ENCODE measurements at regions not wholly inside any gene's neighbourhood (a gene's known extent, or its start where the extent isn't known, plus 50 kb on each side); places are given as distances from the start of the nearest gene placed in this dataset.

DNA sequence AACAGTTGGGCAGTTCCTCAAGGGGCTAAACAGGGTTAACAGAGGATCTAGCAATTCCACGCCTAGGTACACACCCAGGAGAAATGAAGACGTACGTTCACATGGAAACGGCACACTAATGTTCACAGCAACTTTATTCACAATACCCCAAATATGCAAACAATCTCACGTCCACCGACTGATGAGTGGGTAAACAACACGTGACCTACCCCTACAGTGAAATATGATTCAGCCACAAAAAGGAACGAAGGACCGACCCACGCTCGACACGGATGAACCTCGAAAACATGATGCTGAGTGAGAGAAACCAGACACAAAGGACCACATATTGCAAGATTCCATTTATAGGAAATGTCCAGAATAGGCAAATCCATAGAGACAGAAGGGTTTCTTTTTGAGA, 112.7 kb downstream of the NCOR2 start:
- H3K36me3 ChIP-seq (ENCODE audit: insufficient read depth, low read length), result peaks cover 28% of the 10 kb centered on the region
- WGBS, result 95% methylated on average over 13 of the region's 13 CpGs
- no peak overlapping the region for H3K27ac ChIP-seq (ENCODE audit: low read depth, low read length)
- H3K4me1 ChIP-seq (ENCODE audit: insufficient read depth, low read length), result peaks cover 7% of the 10 kb centered on the region; the same call in 1 of the 2 replicates
- H3K9me3 ChIP-seq (ENCODE audit: insufficient read depth, low read depth, low read length), result no peaks in the 10 kb centered on the region
- no peaks in the 10 kb centered on the region for H3K27me3 ChIP-seq (ENCODE audit: insufficient read depth, low read length)
- no peak overlapping the region for H3K4me3 ChIP-seq (ENCODE audit: low read length)
- H3K9ac ChIP-seq (ENCODE audit: low read depth, low read length), result no peak overlapping the region

- WGBS, result 90% methylated on average over 11 of the region's 11 CpGs
- H3K36me3 ChIP-seq (ENCODE audit: insufficient read depth, low read length), result peaks cover 26% of the 10 kb centered on the region
- H3K9ac ChIP-seq (ENCODE audit: low read depth, low read length), result no peak overlapping the region
- no peak overlapping the region for H3K4me3 ChIP-seq (ENCODE audit: low read length)
- peaks cover 7% of the 10 kb centered on the region; the same call in 1 of the 2 replicates for H3K4me1 ChIP-seq (ENCODE audit: insufficient read depth, low read length)
- H3K27ac ChIP-seq (ENCODE audit: low read depth, low read length), result no peak overlapping the region; the same call in 1 of the 2 replicates
- H3K9me3 ChIP-seq (ENCODE audit: insufficient read depth, low read depth, low read length), result no peaks in the 10 kb centered on the region
- H3K27me3 ChIP-seq (ENCODE audit: insufficient read depth, low read length), result no peaks in the 10 kb centered on the region
Measured at GRCh38 chr12:124454352-124454725, 113.1 kb downstream of the NCOR2 start.

DNA sequence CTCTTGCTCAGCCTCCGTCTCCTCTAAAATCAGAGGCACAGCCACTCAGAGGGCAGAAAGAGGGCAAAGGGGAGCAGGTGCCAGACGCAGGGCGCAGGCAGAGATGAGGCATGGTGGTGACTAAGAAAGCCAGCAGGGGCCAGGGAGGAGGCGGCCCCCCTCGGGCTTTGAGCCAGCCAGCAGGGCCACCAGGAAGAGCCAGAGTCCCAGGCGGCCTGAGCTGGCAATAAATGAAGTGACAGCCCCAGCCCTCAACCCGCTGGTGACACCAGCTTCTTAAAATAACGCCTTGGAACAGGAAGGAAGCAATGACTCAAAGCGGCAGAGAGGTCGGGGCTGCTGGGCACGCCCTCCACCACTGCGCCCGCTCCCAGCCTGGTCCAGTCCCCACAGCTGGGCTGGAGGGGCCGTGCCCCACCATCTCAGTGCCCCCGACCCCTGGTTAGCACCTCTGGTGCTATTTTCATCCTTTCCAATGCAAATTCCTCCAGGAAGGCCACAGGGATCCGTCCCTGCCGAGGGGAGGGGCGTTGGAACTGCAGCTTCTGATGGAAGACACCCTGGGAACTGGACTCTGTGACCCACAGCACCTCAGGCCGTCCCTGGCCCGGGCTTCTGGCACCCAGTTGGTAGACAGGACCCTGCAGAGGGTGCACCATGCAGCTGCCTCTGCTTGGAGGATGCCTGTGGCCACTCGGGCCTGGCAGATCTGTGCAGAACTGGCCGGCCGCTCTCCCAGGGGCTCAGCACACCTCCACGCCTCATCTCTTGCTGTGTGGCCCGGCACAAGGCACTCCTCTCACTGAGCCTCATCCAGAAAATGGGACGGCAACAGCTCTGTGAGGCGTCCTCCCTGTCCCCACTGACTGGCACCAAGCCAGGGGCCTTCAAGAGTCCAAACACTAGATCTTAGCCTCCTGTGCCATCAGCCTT, 113.7 kb downstream of the NCOR2 start:
- H3K4me3 ChIP-seq (ENCODE audit: low read length), result no peak overlapping the region
- no peak overlapping the region for H3K9ac ChIP-seq (ENCODE audit: low read depth, low read length)
- no peaks in the 10 kb centered on the region for H3K9me3 ChIP-seq (ENCODE audit: insufficient read depth, low read depth, low read length)
- WGBS, result 71% methylated on average over 27 of the region's 27 CpGs
- H3K4me1 ChIP-seq (ENCODE audit: insufficient read depth, low read length), result peaks cover 7% of the 10 kb centered on the region; the same call in 1 of the 2 replicates
- H3K27ac ChIP-seq (ENCODE audit: low read depth, low read length), result peak overlapping the region; percentile 18
- H3K36me3 ChIP-seq (ENCODE audit: insufficient read depth, low read length), result peaks cover 25% of the 10 kb centered on the region
- no peaks in the 10 kb centered on the region for H3K27me3 ChIP-seq (ENCODE audit: insufficient read depth, low read length)

- H3K27ac ChIP-seq (ENCODE audit: low read depth, low read length), result no peak overlapping the region; the same call in 1 of the 2 replicates
- peaks cover 28% of the 10 kb centered on the region for H3K36me3 ChIP-seq (ENCODE audit: insufficient read depth, low read length)
- WGBS, result 94% methylated on average over 21 of the region's 21 CpGs
Measured at GRCh38 chr12:124452576-124453331, 114.7 kb downstream of the NCOR2 start.

GRCh38 chr12:124451637-124452243, 115.7 kb downstream of the NCOR2 start:
- peaks cover 7% of the 10 kb centered on the region; the same call in 1 of the 2 replicates for H3K4me1 ChIP-seq (ENCODE audit: insufficient read depth, low read length)
- H3K9ac ChIP-seq (ENCODE audit: low read depth, low read length), result no peak overlapping the region
- H3K27ac ChIP-seq (ENCODE audit: low read depth, low read length), result no peak overlapping the region

More at GRCh38 chr12:124452576-124453331, 114.7 kb downstream of the NCOR2 start:
- H3K4me3 ChIP-seq (ENCODE audit: low read length), result no peak overlapping the region
- no peak overlapping the region for H3K9ac ChIP-seq (ENCODE audit: low read depth, low read length)
- no peaks in the 10 kb centered on the region for H3K9me3 ChIP-seq (ENCODE audit: insufficient read depth, low read depth, low read length)
- peaks cover 7% of the 10 kb centered on the region; the same call in 1 of the 2 replicates for H3K4me1 ChIP-seq (ENCODE audit: insufficient read depth, low read length)
- no peaks in the 10 kb centered on the region for H3K27me3 ChIP-seq (ENCODE audit: insufficient read depth, low read length)

DNA sequence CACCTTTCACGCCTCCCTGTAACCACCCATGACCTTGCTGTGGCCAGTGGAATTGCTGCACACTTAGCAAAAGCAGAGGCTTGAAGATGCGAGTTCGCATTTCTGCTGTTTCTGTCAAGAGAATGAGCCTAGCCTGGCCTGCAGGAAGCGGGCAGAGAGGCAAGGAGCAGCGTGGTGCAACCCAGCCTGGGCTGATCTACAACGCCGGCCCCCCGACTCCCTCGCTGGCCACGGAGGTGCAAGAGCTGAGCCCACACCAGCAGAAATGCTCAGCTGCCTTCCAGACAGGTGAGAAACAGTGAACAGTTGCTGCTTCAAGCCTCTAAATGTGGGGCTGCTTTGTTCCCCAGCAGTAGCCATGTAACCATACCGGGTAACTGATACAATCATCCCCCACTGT, 116.4 kb downstream of the NCOR2 start:
- Histone ChIP-seq H3K4me3 (ENCODE audit: low read length) (no peak overlapping the region), H3K9me3 (ENCODE audit: insufficient read depth, low read depth, low read length) (no peaks in the 10 kb centered on the region), H3K4me1 (ENCODE audit: insufficient read depth, low read length) (peaks cover 7% of the 10 kb centered on the region; the same call in 1 of the 2 replicates), H3K9ac (ENCODE audit: low read depth, low read length) (no peak overlapping the region), H3K27me3 (ENCODE audit: insufficient read depth, low read length) (no peaks in the 10 kb centered on the region), H3K36me3 (ENCODE audit: insufficient read depth, low read length) (peaks cover 30% of the 10 kb centered on the region), H3K27ac (ENCODE audit: low read depth, low read length) (no peak overlapping the region)
- WGBS, result 95% methylated on average over 11 of the region's 11 CpGs

More at GRCh38 chr12:124451637-124452243, 115.7 kb downstream of the NCOR2 start:
- H3K36me3 ChIP-seq (ENCODE audit: insufficient read depth, low read length), result peaks cover 33% of the 10 kb centered on the region
- H3K4me3 ChIP-seq (ENCODE audit: low read length), result no peak overlapping the region
- 86% methylated on average over 12 of the region's 12 CpGs for WGBS
- no peaks in the 10 kb centered on the region for H3K9me3 ChIP-seq (ENCODE audit: insufficient read depth, low read depth, low read length)
- H3K27me3 ChIP-seq (ENCODE audit: insufficient read depth, low read length), result no peaks in the 10 kb centered on the region

DNA sequence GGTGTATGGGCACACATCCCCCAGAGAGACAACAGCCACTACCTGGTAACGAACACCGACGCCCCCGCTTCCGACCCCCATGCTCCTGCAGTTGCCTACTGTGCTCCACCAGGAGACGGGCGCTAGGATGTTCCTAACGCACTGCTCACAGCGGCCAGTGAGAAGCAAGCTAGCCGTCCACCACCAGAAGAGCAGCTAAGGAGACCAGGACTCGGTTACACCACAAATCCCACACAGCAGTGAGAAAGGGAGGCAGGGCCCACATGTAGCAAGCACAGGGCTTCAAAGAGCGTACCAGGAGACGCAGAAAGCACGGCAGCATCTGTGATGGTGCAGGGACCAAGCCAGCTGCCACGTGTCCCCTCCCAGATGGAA, 117.0 kb downstream of the NCOR2 start:
- peaks cover 7% of the 10 kb centered on the region; the same call in 1 of the 2 replicates for H3K4me1 ChIP-seq (ENCODE audit: insufficient read depth, low read length)
- peaks cover 34% of the 10 kb centered on the region for H3K36me3 ChIP-seq (ENCODE audit: insufficient read depth, low read length)
- H3K4me3 ChIP-seq (ENCODE audit: low read length), result no peak overlapping the region
- no peak overlapping the region for H3K27ac ChIP-seq (ENCODE audit: low read depth, low read length)
- no peaks in the 10 kb centered on the region for H3K9me3 ChIP-seq (ENCODE audit: insufficient read depth, low read depth, low read length)
- H3K27me3 ChIP-seq (ENCODE audit: insufficient read depth, low read length), result no peaks in the 10 kb centered on the region
- WGBS, result 96% methylated on average over 15 of the region's 15 CpGs
- H3K9ac ChIP-seq (ENCODE audit: low read depth, low read length), result no peak overlapping the region

DNA sequence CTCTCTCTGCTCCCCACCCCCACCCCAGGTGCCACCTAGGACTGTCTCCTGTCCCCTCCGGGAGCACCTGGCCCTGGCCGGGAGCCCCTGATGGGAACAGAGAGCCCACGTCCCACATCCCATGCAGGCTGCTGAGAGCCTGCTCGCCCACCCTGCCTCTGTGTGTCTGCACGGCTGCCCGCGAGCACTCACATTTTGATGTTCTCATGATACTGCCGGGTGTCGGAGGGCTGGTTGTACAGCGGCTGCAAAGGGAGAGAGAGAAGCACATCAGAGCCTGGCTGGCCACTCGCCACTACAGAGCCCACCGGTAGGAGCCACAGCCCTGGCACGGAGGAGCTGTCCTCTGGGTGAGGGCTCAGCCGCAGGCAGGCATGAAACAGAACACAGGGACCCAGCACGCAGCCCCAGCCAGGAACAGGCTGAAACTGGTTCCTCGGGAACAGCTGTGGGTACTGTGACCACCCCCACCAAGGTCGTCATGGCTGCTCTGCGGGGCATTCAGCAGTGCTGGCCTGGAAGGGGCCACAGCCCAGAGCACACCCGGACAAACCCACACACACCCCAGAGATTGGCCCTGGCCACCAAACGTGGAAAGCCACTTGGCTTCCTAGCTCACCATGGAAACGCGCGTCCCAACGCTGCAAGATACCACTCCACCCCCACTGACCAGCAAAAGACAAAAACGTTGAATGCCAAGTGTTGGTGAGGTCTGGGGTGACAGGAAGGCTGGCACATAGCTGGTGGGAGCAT, 117.6 kb downstream of the NCOR2 start:
- Histone ChIP-seq H3K9me3 (ENCODE audit: insufficient read depth, low read depth, low read length) (no peaks in the 10 kb centered on the region), H3K4me3 (ENCODE audit: low read length) (no peak overlapping the region), H3K9ac (ENCODE audit: low read depth, low read length) (no peak overlapping the region), H3K4me1 (ENCODE audit: insufficient read depth, low read length) (peaks cover 7% of the 10 kb centered on the region; the same call in 1 of the 2 replicates), H3K27me3 (ENCODE audit: insufficient read depth, low read length) (no peaks in the 10 kb centered on the region), H3K27ac (ENCODE audit: low read depth, low read length) (no peak overlapping the region), H3K36me3 (ENCODE audit: insufficient read depth, low read length) (peaks cover 29% of the 10 kb centered on the region)
- WGBS, result 93% methylated on average over 25 of the region's 25 CpGs

DNA sequence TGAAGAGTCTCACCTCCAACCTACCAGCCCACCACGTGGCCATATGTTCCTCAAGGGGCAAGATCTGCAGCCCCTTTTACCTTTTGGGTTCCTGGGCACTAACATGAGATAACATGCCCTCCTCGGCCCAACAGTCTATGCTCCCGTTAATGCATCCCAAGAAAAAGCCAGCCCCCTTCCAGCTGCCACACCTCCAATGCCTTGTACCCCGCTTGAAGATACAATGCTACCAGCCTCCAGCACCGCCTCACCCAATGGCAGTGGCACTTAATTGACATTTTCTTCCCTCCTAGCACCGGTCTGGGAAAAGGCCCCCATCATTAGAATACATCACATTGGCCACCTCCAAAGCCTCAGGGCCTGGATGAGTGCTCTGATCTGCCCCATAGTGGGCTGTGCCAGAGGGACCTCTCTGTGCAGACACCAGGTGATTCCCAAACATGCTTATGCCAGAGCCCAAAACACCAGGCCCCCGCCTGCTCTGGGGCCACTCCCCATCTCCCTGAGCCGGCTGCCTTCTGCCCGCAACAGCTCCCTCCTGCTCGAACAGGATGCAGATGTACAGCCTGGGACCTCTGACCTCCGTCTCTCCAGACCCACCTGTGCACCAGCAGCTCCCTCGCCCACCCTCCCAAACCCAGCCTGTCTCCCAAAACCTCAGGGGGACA, 118.3 kb downstream of the NCOR2 start:
- H3K27me3 ChIP-seq (ENCODE audit: insufficient read depth, low read length), result no peaks in the 10 kb centered on the region
- H3K9me3 ChIP-seq (ENCODE audit: insufficient read depth, low read depth, low read length), result no peaks in the 10 kb centered on the region
- 89% methylated on average over 12 of the region's 12 CpGs for WGBS
- no peak overlapping the region for H3K27ac ChIP-seq (ENCODE audit: low read depth, low read length)
- H3K9ac ChIP-seq (ENCODE audit: low read depth, low read length), result no peak overlapping the region
- peaks cover 7% of the 10 kb centered on the region; the same call in 1 of the 2 replicates for H3K4me1 ChIP-seq (ENCODE audit: insufficient read depth, low read length)
- H3K36me3 ChIP-seq (ENCODE audit: insufficient read depth, low read length), result peaks cover 29% of the 10 kb centered on the region
- H3K4me3 ChIP-seq (ENCODE audit: low read length), result no peak overlapping the region

Data from HUES64 (cell line).